ENCODE measurements at regions not wholly inside any gene's neighbourhood (a gene's known extent, or its start where the extent isn't known, plus 50 kb on each side); places are given as distances from the start of the nearest gene placed in this dataset.
"Not testable (repeated sequence)": the region's sequence is repeated elsewhere in the genome, so short reads cannot be mapped to it uniquely, and the experiment has no call there.

DNA sequence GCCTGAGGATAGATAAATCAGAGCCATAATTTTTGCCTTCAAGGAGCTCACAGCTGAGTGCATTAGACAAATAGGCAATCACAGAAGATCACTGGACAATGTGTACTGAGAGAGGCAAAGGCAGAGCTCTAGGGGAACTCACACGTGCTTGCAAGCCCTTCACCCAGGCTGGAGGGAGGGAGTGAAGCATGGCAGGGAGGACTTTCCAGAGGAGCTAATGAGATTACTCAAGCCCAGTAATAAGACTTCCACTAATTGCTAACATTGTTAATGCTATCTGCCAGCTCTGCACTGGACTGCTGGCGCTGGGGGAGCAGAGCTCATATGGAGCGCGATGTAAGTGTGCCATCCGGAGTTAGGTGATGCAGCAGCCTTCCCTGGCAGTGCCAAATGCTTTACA lies 408.4 kb downstream of the NTRK2 start:
- Histone ChIP-seq H3K27ac (no peak overlapping the region), H3K4me3 (no peak overlapping the region)
- DNase-seq (ENCODE audit: low spot score), result no peak
- TF ChIP-seq, protein P1, sequence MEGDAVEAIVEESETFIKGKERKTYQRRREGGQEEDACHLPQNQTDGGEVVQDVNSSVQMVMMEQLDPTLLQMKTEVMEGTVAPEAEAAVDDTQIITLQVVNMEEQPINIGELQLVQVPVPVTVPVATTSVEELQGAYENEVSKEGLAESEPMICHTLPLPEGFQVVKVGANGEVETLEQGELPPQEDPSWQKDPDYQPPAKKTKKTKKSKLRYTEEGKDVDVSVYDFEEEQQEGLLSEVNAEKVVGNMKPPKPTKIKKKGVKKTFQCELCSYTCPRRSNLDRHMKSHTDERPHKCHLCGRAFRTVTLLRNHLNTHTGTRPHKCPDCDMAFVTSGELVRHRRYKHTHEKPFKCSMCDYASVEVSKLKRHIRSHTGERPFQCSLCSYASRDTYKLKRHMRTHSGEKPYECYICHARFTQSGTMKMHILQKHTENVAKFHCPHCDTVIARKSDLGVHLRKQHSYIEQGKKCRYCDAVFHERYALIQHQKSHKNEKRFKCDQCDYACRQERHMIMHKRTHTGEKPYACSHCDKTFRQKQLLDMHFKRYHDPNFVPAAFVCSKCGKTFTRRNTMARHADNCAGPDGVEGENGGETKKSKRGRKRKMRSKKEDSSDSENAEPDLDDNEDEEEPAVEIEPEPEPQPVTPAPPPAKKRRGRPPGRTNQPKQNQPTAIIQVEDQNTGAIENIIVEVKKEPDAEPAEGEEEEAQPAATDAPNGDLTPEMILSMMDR (IDR thresholded peaks at IDR 0.05), result no peak

- not testable (repeated sequence) for H3K4me3 ChIP-seq; DNase-seq (ENCODE audit: low spot score)
These were observed 407.6 kb downstream of the NTRK2 start for GRCh38 chr9:85077146-85077545.

More at GRCh38 chr9:85077146-85077545, 407.6 kb downstream of the NTRK2 start:
- not testable (repeated sequence) for H3K27ac ChIP-seq
